Keratinocyte (primary cell): ENCODE measurements at regions not wholly inside any gene's neighbourhood (a gene's known extent, or its start where the extent isn't known, plus 50 kb on each side); places are given as distances from the start of the nearest gene placed in this dataset.

ENCODE experiments used
- DNase-seq: peaks from one replicate; pipeline ENCODE4 v3.0.0-alpha.2; 2011; ENCODE audit warnings: low read depth, missing footprints, low spot score
- FAIRE-seq: peaks from 2 replicates; lab custom pipeline; 2011; peaks lifted over from hg19 to GRCh38; lab: Jason Lieb, UNC
- H2AFZ ChIP-seq: 2 replicates; pipeline ENCODE4 v1.6.0; 2012; ENCODE audit warnings: low read length, control low read depth, inconsistent platforms; ENCODE audit not compliant: control insufficient read depth
- H3K27ac ChIP-seq: 2 replicates; pipeline ENCODE4 v1.5.1; 2011; ENCODE audit warnings: low read length; ENCODE audit not compliant: control insufficient read depth, insufficient read depth
- H3K27me3 ChIP-seq: 3 replicates; pipeline ENCODE4 v1.6.0; 2011; ENCODE audit warnings: low read length; ENCODE audit not compliant: control insufficient read depth, insufficient read depth; ENCODE audit errors: extremely low read depth
- H3K36me3 ChIP-seq, 2 experiments: 2 replicates in 1 of 2; 3 replicates in 1 of 2; pipeline ENCODE4 v1.5.1; 2011; ENCODE audit warnings: low read length in 2 of 2, mild to moderate bottlenecking in 1 of 2; ENCODE audit not compliant: control insufficient read depth in 2 of 2, insufficient read depth in 2 of 2; ENCODE audit errors: extremely low read depth in 1 of 2
- H3K4me1 ChIP-seq: 3 replicates; pipeline ENCODE4 v1.5.1; 2011; ENCODE audit warnings: low read length; ENCODE audit not compliant: control insufficient read depth, insufficient read depth; ENCODE audit errors: extremely low read depth
- H3K4me2 ChIP-seq: 3 replicates; pipeline ENCODE4 v1.6.0; 2011; ENCODE audit warnings: low read depth, low read length; ENCODE audit not compliant: control insufficient read depth, insufficient read depth; ENCODE audit errors: extremely low read depth
- H3K4me3 ChIP-seq, 3 experiments: fragments of 200-600 bp in 1 of 3; sonication (generic) in 1 of 3; 2 replicates in 2 of 3; 3 replicates in 1 of 3; pipeline ENCODE4 v1.5.1; 2011 to 2016; ENCODE audit warnings: low read length in 3 of 3, mild to moderate bottlenecking in 3 of 3, control low read depth in 2 of 3, inconsistent platforms in 1 of 3, low read depth in 1 of 3, mixed read lengths in 1 of 3, mixed run types in 1 of 3, moderate library complexity in 1 of 3; ENCODE audit not compliant: control insufficient read depth in 2 of 3, insufficient read depth in 2 of 3; ENCODE audit errors: extremely low read depth in 1 of 3
- H3K79me2 ChIP-seq: 2 replicates; pipeline ENCODE4 v1.6.0; 2012; ENCODE audit warnings: low read length; ENCODE audit not compliant: control insufficient read depth, insufficient read depth
- H3K9ac ChIP-seq: 3 replicates; pipeline ENCODE4 v1.6.0; 2011; ENCODE audit warnings: low read length; ENCODE audit not compliant: control insufficient read depth, insufficient read depth; ENCODE audit errors: extremely low read depth
- H3K9me1 ChIP-seq: 3 replicates; pipeline ENCODE4 v1.6.0; 2011; ENCODE audit warnings: low read length; ENCODE audit not compliant: control insufficient read depth, insufficient read depth; ENCODE audit errors: extremely low read depth
- H3K9me3 ChIP-seq: 2 replicates; pipeline ENCODE4 v1.5.1; 2012; ENCODE audit warnings: low read depth, low read length; ENCODE audit not compliant: control insufficient read depth
- H4K20me1 ChIP-seq: 3 replicates; pipeline ENCODE4 v1.6.0; 2011; ENCODE audit warnings: low read length; ENCODE audit not compliant: control insufficient read depth, insufficient read depth; ENCODE audit errors: extremely low read depth
- EZH2 ChIP-seq: IDR thresholded peaks from one replicate; pipeline ENCODE4 v1.6.1; 2012; ENCODE audit warnings: inconsistent platforms, mild to moderate bottlenecking, low read length, moderate library complexity
- dilution Hi-C: fragments of 300-500 bp; cut with MboI; formaldehyde crosslinking; loops from one replicate; pipeline ENCODE4 v1.7.0; 2020; ENCODE audit warnings: low sequenced_read_pairs; ENCODE audit not compliant: extremely low pct_ligation_motif_present
- TF ChIP-seq, protein P1 (sequence below), 3 experiments: IDR thresholded peaks in 1 of 3; conservative IDR thresholded peaks in 1 of 3; optimal IDR thresholded peaks in 1 of 3; 2 replicates in 2 of 3; 3 replicates in 1 of 3; pipeline versions ENCODE3 to v1.5.1; 2011; ENCODE audit warnings: low read length in 3 of 3, mild to moderate bottlenecking in 3 of 3, moderate library complexity in 2 of 3, control low read depth in 1 of 3, inconsistent platforms in 1 of 3; ENCODE audit not compliant: insufficient read depth in 2 of 3; ENCODE audit errors: extremely low read depth in 1 of 3

DNA sequence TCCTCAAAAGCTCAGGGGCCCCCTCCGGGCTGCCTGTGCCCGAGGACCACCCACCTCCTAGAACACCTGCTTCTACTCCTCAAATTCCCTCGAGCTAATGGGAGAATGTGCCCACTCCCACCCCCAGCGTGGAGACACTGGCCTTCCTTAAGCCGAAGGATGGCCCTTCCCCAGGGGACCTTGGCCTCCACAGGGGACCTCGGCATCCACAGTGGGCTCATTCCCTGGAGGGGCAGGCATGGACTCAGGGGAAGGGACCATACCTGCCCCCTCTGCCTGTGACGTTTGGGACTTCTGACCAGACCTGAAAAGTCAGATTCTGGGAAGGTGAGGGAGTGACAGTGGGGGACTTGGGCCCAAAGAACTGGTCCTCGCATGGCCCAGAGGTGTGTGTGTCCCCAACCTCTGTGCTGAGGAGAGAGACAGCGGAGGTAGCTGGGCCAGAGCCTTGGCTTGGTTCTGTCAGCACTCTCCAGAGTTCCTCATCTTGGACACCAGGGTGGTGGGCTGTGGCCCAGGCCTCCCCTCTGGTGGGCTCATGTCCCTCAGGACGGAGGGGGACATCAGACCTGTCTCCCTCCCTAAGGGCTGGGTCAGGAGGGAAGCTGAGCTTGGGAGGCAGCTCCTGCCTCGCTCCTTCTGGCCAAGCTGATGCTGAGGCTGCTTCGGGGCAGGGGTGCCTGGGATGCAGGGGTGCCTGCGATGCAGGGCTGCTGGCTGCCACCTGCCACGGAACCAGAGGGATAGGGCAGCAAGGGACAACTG, 240.4 kb downstream of the HAUS1 start:
- DNase-seq = no peak
- TF ChIP-seq, protein P1, sequence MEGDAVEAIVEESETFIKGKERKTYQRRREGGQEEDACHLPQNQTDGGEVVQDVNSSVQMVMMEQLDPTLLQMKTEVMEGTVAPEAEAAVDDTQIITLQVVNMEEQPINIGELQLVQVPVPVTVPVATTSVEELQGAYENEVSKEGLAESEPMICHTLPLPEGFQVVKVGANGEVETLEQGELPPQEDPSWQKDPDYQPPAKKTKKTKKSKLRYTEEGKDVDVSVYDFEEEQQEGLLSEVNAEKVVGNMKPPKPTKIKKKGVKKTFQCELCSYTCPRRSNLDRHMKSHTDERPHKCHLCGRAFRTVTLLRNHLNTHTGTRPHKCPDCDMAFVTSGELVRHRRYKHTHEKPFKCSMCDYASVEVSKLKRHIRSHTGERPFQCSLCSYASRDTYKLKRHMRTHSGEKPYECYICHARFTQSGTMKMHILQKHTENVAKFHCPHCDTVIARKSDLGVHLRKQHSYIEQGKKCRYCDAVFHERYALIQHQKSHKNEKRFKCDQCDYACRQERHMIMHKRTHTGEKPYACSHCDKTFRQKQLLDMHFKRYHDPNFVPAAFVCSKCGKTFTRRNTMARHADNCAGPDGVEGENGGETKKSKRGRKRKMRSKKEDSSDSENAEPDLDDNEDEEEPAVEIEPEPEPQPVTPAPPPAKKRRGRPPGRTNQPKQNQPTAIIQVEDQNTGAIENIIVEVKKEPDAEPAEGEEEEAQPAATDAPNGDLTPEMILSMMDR (optimal IDR thresholded peaks at IDR 0.05 in 1 of 3, IDR thresholded peaks at IDR 0.05 in 1 of 3, conservative IDR thresholded peaks at IDR 0.05 in 1 of 3; ENCODE audit: extremely low read depth in 1 of 3, insufficient read depth in 2 of 3, low read length in 3 of 3) = no peak
- TF ChIP-seq EZH2 = no peak
- Histone ChIP-seq H3K4me2 (no peak overlapping the region), H3K9me3 (no peaks in the 10 kb centered on the region), H3K36me3 (no peaks in the 10 kb centered on the region), H3K27me3 (no peaks in the 10 kb centered on the region), H3K9ac (no peak overlapping the region), H3K4me1 (peaks cover 10% of the 10 kb centered on the region), H3K9me1 (no peaks in the 10 kb centered on the region), H4K20me1 (no peaks in the 10 kb centered on the region), H3K27ac (no peak overlapping the region), H3K79me2 (no peaks in the 10 kb centered on the region), H2AFZ (no peak overlapping the region), H3K4me3 (no peak overlapping the region)
- no peak for FAIRE-seq
- dilution Hi-C loops = no loop called here

DNA sequence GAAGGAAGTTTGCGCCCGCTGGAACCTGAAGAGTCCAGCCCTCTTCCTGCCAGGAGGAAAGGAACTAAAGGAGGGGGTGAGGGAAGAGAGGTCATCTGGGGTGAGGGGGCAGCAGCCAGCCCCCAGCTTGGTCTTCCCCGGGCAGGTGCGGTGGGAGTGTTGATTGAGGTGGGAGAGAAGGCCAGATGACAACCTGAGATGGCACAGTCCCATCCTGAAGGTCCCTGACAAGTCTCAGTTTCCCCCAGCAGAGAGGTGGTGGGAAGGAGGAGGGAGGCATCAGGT, 240.9 kb downstream of the HAUS1 start:
- Histone ChIP-seq H3K79me2 (no peaks in the 10 kb centered on the region), H3K27ac (no peak overlapping the region), H3K36me3 (no peaks in the 10 kb centered on the region), H3K9me3 (no peaks in the 10 kb centered on the region), H3K4me1 (peaks cover 10% of the 10 kb centered on the region), H4K20me1 (no peaks in the 10 kb centered on the region), H2AFZ (no peak overlapping the region), H3K9ac (no peak overlapping the region), H3K4me3 (no peak overlapping the region), H3K27me3 (no peaks in the 10 kb centered on the region), H3K4me2 (no peak overlapping the region), H3K9me1 (no peaks in the 10 kb centered on the region)
- TF ChIP-seq EZH2 = no peak
- TF ChIP-seq, protein P1 (optimal IDR thresholded peaks at IDR 0.05 in 1 of 3, IDR thresholded peaks at IDR 0.05 in 1 of 3, conservative IDR thresholded peaks at IDR 0.05 in 1 of 3; ENCODE audit: extremely low read depth in 1 of 3, insufficient read depth in 2 of 3, low read length in 3 of 3) = no peak
- DNase-seq (no peak), FAIRE-seq (no peak)
- dilution Hi-C loops = no loop called here
